Renal cortex interstitium (tissue), 11 donors: ENCODE measurements at regions not wholly inside any gene's neighbourhood (a gene's known extent, or its start where the extent isn't known, plus 50 kb on each side); places are given as distances from the start of the nearest gene placed in this dataset.
"Not testable (repeated sequence)": the region's sequence is repeated elsewhere in the genome, so short reads cannot be mapped to it uniquely, and the experiment has no call there.

ENCODE experiments used
- DNase-seq, 11 donors: peaks; one replicate each; pipeline ENCODE4 v3.0.0-alpha.2; 2013; ENCODE audit warnings: low read depth in 9 of 11, low spot score in 4 of 11; ENCODE audit errors: extremely low read depth in 1 of 11

DNA sequence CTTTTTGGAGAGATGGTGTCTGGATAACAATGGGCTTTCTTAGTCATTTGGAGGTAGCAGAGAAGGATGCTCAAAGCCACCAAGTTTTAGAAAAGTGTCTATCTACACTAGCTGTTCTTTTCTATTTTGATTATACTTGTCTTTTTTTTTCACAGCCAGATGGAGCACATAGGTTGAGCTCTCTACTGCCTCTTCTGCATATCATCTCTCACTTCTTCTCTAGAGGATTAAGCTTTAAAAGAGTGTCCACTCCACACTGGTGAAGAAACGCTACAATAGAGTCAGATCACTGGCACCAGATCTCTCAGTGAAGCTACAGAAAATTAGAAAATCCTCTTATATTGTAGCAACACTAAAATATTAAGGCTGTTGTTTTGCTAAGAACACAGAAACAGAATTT lies 145.3 kb upstream of the MBNL1 start:
- DNase-seq = no peak

GRCh38 chr3:152126260-152126659 lies 142.5 kb upstream of the MBNL1 start:
- no peak for DNase-seq

DNA sequence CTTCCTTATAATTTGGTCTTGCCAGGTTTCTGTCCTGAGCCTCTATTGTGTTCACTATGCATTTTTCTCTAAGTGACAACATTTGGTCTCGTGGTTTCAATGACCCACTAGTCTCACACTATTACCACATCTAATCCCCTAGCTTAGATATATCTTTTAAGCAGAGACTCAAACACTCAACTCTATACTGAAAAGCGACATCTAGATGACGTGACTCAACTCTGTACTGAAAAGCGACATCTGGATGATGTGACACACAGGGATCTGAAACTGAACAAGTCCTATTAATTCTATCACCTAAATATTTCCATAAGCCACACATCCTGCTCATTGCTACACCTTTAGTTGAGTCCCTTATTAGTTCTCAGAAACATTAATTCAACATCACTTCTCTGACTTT lies 141.7 kb upstream of the MBNL1 start:
- DNase-seq = no peak

DNA sequence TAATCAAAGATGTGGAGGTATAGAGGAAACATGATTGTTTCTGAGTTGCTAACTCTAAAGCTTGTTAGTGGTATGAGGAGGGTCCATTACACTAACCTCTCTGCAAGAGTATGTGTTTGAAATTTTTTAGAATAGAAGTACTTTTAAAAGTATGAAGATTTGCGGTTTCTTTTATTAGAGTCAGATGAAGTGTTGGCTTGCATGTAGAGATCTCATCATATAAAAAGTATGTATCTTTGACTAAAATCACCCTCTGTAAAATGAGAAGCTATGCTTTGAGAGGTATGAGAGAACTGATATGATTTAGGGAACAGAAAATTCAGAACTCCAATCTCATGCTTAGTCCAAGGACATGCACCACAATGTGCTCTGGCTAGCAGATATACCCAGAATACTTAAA lies 140.4 kb upstream of the MBNL1 start:
- DNase-seq = no peak

DNA sequence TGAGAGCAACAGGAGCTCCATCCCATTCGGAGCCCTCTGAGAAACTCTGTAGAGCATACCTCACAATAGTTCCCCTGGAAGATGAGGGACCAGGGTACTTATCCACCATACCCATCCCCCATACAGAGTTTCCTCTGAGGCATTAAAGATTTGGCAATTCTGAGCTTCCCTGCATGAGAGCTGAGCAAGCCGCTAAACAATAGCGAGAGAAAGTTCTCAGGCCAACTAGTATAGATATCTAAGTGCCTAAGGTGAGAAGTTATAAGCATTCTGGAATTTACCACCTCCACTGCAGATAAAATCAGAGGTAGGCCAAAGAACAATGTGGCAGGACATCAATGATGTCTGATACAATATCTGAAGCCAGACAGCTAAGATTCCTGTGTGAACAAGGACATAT lies 129.1 kb upstream of the MBNL1 start:
- DNase-seq = no peak

- DNase-seq = no peak
These were observed 122.3 kb upstream of the MBNL1 start for GRCh38 chr3:152146461-152146860.

DNA sequence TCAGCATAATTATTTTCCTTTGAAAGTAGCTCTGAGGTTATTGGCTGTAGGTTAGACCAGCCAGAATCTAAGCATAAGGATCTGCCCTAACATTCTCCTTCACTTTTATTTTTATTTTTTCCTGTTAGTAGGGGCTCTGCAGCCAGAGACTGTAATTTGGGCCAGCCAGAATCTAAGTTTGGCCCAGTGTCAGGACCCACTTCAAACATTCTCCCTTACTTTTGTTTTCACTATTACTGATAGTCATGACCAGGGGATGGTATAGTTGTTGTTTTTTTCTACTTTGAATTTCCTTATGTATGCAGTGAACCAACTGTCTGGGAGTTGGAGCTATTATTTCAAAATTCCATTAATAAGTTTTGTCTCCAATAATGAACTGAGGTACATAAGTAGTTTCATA lies 121.0 kb upstream of the MBNL1 start:
- no peak for DNase-seq

DNA sequence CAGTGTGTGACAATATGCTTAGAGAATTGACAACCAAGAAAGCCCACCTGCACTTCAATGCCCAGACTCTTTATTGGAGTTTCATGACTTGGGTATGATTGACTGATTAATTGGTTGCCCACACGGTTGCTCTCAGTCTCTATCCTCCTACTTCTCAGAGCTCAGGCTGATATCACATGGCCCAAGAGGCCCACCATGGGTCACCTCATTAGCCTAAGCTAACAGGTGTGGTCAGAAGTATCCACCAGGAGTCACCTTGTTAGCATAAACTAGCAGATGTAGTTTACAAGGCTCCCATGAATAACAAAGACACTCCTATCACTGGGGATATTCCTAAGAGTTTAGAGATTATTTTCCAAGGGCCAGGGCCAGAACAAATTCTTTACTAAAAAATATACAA lies 120.2 kb upstream of the MBNL1 start:
- DNase-seq = no peak

DNA sequence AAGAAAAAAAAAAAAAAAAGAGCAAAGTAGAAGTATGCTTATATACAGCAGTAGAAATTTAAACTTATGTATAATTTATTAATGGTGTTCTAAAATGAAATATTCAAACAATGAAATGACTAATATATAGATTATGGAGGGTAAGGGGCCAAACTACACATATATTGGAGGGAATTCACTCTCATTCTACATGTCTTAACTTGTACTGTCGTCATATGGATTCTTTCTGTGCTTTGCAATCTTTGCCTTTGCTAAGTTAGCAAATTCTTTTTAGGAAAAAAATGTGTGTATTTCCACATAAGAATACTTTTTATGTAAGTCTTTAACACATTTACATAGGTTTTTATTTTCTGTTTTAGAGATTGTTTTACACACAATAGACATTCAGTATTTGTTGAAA lies 118.9 kb upstream of the MBNL1 start:
- no peak for DNase-seq

- DNase-seq = no peak
These were observed 117.4 kb upstream of the MBNL1 start for GRCh38 chr3:152151216-152151876.

- DNase-seq = not testable (repeated sequence)
These were observed 116.6 kb upstream of the MBNL1 start for GRCh38 chr3:152151877-152152765.

GRCh38 chr3:152153115-152153514 lies 115.6 kb upstream of the MBNL1 start:
- DNase-seq = not testable (repeated sequence)

DNA sequence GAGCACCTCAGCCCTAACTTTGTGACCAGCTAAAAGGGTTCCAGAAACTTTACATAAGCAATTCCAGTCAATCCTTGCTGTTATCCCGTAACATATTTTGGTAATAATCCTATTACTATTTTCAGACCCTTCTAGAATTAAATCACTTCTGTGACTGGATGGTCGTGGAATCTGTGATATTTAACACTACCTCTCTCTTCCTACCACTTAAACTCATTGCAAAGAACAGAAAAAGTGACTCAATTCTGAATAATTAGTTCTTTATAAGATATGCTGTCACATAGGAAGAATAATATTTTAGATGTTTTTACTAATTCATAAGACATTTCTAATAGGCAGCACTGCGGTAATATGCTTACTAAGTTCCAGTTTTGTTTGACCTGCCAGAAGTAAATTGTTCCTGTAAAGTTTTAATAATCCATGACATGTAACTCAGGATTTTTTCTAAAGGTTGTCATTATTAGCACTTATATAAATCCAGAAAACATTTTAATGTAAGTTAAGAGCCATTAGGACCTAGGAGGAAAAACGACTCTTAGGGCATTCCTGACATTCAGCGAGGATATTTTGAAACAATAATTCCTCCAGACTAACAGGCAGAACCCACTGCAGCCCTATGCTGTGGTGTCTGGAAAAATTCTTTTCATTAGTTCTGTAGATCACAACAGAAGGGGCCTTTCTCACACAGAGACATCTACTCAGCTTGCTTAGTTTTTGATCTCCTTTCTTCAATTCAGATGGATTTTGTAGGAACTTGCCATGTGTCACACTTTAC lies 113.3 kb upstream of the MBNL1 start:
- no peak for DNase-seq

GRCh38 chr3:152156880-152157279 lies 111.8 kb upstream of the MBNL1 start:
- DNase-seq = no peak

DNA sequence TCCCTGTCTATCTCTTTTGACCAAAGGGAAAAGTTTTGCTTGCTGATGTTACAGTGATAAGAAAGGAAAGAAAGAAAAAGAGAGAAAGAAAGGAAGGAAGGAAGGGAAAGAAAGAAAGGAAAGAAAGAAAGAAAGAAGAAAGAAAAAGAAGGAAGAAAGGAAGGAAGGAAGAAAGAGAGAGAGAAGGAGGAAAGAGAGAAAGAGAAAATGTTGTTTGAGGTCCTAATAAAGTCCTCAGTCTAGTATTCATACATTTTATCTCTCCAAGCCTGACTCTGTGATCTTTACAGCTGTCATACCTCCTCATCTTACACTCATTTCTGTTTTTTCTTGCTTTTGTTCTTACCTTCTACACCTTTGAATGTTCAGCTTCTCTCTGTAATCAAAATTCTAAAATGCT lies 111.4 kb upstream of the MBNL1 start:
- no peak for DNase-seq

DNA sequence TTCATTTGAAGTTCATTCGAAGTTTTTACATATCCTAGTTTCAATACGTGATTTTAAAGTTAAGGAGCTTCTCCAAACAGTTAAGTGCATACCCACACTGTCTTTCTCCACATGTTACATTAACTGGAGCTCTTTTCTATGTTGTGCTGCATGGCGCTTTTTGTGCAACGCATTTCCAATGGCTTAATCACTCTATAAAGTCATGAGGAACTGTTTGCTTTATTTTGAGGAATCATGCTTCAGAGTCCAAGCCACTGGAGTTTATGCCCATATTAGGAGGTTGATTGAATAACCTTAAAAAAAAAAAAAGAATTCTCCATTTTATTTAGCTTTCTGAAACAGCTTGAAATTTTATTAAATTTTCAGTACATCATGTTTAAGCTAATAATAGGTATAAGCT lies 109.4 kb upstream of the MBNL1 start:
- DNase-seq = no peak

DNA sequence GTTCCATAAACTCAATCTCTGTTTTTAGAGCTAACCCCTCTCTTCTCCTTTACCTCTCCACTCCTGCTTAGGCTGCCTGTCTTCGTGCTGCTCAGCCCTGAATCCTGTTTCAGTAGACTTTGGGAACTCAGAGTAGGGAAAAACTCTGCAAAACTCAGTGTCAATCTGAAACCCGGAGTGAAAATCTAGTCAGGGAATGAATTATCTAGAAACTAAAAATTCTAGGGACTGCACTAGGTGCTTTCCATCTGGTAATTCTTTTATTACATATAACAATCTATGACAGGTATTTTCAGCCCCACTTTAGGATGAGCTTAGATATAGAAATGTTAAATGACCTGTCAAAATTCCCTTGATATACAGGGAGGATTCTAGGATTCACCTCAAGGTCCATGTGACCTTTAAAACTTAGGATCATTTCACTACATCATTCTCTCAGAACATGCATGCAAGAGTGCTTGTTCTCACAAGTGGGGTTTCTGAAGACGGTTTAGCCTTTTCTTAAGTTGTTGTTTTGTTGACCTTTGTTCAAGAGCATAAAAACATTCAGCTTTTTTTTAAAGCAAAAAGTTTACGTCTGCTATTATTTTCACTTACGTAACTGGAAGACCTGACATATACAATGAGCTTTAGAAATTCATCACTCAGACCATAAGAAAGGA lies 108.2 kb upstream of the MBNL1 start:
- no peak for DNase-seq

- DNase-seq = no peak
These were observed 96.3 kb upstream of the MBNL1 start for GRCh38 chr3:152172460-152172859.

DNA sequence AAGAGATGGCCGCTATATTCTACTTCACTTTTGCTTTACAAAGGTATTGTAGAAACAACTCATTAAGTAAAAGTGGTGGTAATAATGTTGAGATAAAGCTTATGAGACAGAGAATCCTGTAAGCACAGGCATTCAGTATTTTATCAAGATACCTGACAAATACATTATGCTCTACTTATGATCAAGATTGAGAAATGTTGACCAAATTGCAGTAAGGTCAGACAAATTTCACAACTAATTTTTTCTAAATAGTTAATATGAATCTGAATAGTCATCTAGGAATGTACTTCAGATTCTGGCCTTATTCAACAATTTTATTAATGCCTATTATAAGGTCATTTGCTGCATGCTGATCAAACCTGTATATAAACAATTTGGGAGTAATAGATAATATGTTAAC lies 95.1 kb upstream of the MBNL1 start:
- no peak for DNase-seq
